ELR (cell line): ENCODE measurements at regions not wholly inside any gene's neighbourhood (a gene's known extent, or its start where the extent isn't known, plus 50 kb on each side); places are given as distances from the start of the nearest gene placed in this dataset.
"Not testable (repeated sequence)": the region's sequence is repeated elsewhere in the genome, so short reads cannot be mapped to it uniquely, and the experiment has no call there.

Source experiments
- DNase-seq: peaks from one replicate; pipeline ENCODE4 v3.0.0-alpha.2; 2015; ENCODE audit warnings: low read depth

DNA sequence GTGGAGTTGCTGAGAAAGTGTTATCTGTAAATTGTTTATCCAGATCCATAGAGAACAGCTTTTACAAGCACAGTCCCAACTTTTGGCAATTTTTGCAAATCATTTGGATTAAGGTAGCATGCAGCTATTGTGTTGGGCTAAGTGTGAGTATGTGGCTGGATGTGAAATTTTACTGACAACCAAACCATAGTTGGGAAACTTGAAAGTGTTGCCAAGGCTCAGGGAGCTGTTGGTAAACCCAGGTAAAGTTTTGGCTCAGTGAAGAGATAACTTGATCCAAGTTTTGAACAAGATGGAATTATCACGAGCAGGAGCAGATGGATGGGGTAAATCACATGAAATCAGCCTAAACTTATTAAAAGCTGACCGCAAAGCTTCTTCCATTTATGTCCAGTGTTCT is 90.0 kb upstream of the HES1 start:
- DNase-seq = no peak

DNA sequence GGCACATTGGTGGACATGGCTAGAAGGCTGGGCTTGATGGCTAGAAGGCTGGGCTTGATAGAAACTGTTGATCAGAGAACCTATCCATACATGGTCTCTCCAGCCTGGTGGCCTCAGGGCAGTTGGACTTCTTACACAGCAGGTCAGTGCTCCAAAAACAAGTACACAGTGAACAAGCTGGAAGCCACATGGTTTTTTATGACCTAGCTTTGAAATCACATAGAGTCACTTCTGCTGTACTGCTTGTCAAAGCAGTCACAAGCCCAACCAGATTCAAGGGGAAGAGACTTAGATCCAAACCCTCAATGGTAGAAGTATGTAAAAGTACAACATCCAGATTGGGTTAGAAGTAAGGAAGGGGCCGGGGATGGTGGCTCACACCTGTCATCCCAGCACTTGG is 89.4 kb upstream of the HES1 start:
- DNase-seq = no peak

DNA sequence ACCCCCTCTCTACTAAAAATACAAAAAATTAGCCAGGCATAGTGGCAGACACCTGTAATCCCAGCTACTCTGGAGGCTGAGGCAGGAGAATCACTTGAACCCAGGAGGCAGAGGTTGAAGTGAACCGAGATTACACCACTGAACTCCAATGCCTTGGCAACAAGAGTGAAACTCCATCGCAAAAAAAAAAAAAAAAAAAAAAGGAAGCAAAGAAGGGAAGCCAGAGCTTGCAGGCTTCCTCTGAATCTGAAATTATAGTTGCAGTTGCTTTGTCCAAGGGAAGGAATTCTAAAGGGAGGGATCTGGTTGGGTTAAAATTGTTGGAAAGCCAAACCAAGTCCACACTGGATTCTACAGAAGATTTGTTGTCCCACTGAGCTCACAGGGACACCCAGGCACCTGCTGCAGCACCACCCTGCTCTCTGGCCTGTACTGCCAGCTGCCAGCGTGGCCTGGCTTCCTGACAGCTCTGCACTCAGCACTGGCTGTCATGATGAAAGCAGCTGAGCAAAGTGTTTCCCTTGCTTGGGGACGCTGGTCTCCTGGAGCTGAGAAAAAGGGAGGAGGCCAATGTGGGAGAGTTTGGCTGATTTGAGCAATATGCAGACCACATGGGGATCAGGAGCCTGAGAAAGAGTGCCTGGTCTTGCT is 88.8 kb upstream of the HES1 start:
- no peak for DNase-seq

DNA sequence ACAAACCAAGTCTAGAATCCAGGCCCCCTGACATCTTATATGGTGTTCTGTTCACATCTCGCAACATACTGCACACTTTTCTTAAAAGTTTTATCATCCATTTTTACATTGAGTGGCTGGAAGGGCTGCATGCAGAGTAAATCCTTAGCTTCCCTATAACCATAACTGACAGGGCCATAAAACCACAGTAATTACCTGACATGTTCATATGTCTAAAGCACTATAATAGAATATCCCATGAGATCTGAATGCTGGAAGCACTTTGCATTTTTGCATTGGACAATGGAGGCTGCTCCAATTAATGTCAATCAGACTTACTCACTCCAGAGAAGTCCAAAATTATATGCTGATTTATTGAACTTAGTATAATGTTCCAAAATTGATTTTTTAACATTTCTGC is 86.6 kb upstream of the HES1 start:
- no peak for DNase-seq

DNA sequence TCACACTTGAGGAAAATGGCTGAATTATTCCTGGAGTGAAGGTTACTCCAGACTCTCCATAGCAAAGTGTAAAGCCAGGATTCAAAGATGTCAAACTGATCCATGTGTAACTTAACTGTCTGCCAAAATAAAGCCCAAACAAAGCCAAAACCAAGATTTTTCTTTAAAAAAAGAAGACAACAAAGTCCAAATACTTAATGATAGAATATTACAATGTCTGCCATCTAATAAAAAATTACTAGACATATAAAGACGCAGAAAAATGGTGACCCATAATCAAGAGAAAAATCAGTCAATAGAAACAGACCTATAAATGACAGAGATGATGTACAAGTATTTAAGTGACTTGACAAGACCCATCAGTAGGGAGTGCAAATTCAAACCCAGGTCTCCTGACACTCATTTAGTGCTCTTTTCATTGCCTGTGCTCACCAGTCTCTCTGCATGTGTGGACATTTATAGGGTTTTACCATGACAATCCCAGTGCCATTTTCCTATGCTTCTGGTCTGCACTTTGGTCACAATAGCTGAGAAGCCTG is 85.1 kb upstream of the HES1 start:
- DNase-seq = no peak

DNA sequence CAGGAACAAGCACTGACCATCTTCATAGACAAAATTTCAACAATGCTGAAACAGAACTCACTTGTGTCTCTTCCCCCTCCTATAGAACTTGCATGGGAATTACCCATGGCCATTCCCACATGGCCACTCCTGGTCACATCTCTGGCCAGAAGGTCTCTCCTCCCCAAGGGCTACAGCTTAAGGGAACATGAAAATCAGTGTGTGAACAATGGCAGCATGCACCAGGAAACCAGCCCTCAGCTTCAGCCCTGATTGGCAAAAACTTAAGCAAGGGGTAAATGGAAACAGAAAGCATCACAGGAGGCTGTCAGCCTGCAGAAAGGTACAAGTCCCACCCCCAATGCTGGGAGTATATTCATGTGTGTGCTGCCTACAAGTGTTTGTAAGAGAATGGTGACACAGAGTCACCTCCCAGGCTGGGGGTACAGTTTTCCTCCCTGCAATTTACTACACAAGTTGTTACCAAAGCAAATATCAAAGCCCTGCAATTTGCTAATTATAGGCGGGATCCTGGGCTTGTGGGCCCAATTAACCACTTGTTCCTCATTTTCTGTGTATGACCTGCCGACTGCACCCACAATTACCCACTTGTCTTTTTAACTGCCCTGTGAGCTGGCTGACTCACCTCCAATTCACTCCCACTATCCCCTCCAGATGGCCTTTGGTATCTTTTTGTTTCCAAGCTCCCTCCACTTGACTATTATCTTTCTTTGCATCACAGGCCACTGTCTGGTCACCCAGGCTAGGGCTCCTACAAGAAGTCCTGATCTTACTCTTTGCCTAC is 84.4 kb upstream of the HES1 start:
- no peak for DNase-seq

DNA sequence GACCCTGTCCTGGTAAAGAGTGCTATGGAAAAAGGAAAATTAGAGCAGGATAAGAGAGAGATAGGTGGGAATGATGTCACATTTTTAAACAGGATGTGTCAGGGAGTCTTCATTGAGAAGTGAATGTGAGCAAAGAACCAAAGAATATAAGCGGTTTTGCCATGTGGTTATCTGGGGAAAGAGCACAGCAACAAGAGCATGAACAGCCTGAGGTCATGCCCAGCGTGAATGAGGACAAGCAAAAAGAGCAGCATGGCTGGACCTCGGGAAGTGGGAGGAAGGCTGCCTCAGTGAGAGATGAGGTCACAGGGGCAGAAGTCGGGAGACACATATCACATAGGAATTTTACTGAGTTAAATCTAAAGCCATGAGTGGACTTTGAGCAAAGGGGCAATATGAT is 82.8 kb upstream of the HES1 start:
- no peak for DNase-seq

DNA sequence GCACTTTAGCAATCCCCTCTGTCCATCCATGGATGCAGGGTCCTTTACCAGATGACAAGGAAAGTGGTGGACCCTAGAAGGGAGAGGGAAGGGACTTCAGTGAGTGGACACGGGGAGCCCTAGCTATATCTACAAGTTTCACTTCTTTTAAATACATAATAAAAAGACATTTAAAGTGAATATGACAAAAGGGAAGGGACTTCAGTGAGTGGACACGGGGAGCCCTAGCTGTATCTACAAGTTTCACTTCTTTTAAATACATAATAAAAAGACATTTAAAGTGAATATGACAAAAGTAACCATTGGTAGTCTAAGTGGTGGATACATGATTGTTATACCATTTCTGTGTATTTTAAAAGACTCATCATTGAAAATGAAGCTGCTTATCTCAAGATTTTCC is 81.9 kb upstream of the HES1 start:
- DNase-seq = no peak

DNA sequence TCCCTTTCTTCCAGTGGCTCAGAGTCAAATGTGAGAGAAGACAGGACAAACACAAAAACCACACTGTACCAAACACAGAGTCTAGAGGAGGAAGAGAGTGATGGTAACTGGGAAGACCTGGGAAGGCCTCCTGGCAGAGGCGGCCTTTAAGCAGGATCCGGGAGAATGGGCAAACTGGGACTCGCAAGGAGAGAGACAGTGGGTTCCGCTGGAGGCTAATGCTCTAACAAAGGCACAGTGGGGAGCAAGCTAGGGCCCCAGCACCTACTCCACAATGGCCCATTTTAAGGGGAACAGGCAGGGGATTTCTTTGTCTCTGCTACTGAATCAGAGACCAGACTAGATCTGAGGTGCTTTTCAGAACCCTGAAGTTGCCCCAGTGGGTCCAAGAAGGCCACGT is 81.4 kb upstream of the HES1 start:
- no peak for DNase-seq

DNA sequence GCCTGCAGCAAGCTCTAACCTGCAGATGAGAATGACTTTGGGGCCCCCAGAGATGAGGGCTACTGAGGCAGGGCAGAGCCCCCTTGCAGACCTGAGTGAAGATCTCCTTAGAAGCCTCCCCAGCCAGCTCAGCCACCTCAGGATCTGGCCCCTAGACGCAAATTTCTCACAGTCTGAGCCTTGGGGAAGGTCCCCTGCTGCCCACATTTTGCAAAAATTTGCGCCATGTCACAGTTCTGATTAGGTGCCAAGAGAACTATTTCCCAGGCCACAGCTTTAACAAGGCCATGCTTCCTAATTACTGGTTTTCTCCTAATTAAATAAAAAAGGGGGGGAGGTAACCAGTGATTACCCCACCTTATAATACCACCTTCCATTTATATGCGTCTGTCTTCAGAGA is 81.0 kb upstream of the HES1 start:
- DNase-seq = no peak

DNA sequence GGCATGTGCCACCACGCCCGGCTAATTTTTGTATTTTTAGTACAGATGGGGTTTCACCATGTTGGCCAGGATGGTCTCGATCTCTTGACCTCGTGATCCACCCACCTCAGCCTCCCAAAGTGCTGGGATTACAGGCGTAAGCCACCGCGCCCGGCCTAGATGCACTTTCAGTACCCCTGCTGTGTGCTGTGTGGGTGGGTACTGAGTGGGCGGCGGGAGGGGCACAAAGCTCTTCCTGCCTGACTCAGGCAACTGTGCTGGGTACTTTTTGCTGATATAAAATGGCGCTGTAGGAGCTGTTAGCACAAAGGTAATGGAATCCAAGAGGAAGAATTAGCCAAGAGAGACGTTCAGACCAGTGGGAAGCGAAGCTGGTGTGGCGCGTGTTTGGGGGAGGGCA is 79.6 kb upstream of the HES1 start:
- DNase-seq = not testable (repeated sequence)

DNA sequence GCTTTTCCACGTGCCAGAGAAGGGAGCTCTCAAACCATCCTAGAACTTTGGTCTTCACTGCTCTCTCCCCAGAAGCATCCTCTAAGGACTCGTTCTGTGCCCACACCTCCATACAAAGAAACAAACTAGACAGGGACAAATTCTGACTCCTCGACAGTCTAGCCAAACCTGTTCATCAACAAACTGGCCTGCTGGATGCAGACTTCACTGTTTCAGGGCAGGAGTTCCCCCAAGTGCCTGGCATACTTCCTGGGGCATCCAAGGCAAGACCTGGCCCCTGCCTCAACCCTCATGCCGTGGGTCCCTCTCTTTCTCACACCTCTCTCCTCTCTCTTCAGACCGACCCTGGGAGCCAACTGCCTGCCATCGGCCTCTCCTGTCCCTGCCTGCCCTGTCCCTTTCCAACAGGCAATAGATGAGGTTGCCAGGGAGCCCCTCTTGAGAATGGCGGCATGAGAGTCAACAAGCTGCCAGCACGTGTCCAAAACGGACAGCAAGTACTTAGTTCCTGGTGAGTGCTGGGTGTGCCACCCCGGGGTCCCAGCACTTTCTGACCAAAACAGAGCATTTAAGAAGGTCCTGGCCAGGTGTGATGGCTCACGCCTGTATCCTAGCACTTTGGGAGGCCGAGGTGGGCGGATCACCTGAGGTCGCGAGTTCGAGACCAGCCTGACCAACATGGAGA is 79.1 kb upstream of the HES1 start:
- DNase-seq = no peak

DNA sequence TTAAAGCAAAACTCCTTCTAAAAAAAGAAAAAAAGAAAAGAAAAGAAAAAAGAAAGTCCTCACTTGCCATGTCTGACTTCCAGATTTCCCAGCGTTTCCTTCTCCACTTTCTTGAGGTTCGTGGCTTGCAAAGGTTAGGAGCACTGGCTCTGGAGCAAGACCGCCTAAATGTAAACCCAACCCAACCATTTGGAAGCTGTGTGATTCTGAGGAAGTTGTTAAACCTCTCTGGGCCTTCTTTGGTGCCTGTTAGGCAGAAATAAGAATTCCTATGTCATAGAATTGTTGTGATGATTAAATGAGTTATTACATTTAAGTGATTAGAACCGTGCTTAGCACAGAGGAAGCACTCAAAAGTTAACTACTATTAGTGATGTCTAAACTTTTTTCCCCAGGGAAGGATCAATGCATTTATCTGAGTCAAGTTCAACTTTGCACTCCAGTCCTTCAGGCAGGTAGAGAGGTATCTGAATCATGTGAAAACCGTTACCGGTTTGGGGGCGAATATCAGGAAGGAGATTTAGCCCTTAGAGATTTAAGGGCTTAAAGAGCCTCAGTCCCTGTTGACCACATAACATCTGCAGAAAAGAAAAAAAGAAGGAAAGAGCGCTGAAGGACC is 78.3 kb upstream of the HES1 start:
- DNase-seq = no peak

DNA sequence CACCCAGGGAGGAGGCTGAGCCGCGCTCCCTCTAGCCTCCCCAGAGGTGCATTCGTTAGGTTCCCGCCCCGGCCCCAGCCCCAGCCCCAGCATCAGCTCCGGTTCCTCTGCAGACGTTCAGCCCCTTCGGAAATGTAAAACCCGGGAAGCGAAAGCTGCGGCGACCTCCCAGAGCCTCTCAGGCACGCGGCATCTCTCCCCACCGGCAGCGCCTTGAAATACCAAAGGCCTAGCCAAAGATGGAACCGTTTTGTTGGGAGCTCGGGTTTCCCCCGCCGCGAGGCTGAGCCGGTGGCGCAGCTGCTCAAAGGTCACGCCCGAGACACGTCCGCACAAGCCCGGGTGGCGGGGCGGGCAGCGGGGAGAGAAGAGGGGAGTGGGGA is 77.8 kb upstream of the HES1 start:
- peak; percentile 36 for DNase-seq

DNA sequence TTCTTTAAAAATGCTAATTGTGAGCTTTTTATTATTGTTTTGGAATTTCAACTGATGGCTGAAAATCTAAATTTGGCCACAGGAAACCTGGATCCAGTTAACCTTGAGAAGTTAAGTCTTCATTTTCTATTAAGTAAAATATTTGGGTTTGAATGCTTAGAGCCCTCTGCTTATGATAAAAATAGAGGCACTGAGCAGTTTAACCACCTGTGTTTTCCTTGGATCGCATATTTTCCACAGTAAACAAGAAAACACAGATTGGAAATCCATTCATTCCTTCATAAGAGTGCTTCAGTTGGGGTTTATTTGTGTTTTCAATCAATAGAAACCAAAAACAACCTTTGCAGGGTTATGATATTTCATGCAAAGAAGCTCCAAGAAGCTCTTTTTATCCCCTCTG is 77.2 kb upstream of the HES1 start:
- DNase-seq = no peak

DNA sequence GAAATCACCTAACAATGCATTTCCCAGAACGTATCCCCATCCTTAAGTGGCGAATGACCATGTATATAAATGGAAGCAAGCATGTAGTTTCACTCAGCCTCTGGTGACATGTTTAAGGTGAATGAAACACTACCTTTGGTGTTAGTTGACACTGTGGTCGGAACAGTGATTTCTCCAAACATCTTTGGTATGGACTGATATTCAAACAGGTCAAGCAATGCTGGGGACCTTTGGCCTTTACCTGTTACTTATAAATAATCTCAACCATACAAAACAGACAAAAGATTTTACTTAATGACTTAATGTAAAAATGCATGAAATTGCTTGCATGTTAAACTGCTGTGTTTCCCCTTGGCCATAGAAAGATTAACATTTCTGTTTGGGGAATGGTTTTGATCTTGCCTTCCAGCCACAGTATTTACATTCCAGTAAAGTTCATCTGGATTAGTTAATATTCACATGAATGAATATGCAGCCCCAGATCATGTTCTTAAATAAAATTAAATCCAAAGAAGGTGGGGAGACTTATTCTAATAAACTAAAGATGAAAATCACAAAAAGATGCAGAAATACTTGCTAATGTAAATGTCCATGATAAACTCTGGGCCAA is 74.4 kb upstream of the HES1 start:
- DNase-seq = no peak

DNA sequence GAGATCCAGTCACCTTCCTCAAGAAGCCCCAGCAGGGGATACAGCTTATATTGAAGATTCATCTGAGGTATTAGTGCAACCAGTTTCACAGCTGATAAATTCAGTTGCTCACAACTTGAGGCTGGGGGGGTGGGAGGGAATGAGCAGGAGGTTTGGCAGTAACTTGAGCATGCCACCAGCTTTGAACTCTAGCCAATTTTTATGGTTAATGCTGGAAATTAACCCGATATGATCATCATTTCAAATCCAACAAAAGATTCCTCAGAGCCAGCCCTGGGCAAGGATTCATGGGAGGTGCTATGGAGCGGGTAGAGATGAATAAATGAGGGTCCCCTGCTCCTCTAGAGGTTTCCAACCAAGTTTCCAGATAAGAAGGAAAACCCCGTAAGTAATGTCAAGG is 73.1 kb upstream of the HES1 start:
- no peak for DNase-seq

DNA sequence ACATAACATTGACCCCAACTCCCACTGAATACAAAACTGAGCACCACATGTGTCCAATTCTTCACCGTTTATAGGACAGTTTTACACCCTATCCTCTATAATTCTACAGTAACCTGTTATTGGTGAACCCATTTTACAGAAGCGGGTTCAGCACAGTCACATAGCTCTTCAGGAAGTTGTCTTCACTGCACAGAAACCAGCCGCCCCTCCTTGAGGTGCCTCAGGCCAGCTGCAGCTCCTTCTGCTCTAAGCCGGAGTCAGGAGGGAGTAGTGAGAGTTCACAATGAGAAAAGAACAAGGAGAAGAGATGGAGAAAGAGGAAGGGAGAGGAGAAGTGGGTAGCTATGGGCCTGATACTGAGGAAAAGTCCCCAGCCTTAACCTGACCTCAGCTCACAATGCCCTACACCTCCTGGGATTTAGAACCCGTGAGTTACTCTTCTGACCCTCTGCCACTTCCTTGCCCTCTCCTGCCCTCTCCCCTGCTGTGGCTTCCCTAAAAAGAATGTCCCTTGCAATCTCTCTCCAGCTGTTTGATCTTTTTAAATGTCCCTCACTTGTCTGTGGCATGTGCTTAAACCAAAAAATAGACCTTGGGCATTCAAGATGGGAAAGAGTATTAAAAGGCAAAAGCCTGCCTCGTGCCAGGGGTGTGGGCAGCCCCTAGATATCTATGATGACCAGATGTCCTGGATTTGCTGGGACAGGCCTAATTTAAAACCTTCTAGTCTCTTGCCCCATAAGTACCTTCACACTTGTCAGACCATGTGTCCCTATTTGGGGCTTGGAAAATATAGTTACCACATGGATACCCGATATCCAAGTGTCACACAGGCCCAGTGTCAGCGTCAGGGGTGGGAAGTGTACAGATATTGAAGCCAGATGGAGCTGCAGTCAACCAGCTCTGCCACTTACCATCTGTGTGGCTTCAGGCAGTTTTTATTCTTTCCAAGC is 71.3 kb upstream of the HES1 start:
- DNase-seq = no peak

DNA sequence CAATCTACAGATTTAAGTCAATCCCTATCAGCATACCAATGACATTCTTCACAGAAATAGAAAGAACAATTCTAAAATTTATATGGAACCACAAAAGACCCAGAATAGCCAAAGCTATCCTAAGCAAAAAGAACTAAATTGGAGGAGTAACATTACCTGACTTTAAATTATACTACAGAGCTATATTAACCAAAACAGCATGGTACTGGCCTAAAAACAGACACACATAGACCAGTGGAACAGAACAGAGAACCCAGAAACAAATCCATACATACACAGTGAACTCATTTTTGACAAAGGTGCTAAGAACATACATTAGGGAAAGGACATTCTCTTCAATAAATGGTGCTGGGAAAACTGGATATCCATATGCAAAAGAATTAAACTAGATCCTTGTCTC is 68.6 kb upstream of the HES1 start:
- not testable (repeated sequence) for DNase-seq

DNA sequence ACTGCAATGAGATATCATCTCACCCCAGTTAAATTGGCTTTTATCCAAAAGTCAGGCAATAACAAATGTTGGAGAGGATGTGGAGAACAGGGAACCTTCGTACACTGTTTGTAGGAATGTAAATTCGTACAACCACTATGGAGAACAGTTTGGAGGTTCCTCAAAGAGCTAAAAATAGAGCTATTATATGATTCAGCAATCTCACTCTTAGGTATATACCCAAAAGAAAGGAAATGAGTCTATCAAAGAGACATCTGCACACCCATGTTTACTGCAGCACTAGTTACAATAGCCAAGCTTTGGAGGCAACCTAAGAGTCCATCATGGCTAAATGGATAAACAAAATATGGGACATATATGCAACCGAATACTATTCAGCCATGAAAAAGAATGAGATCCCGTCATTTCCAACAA is 68.0 kb upstream of the HES1 start:
- peak; percentile 29 for DNase-seq
